Stimulated activated CD4-positive, alpha-beta T cell treated with anti-CD3 and anti-CD28 coated beads, Interleukin-1b, Interleukin-23, amount 100 ng/mL, for 1 hour (primary cell): ENCODE measurements at regions not wholly inside any gene's neighbourhood (a gene's known extent, or its start where the extent isn't known, plus 50 kb on each side); places are given as distances from the start of the nearest gene placed in this dataset.
"Not testable (repeated sequence)": the region's sequence is repeated elsewhere in the genome, so short reads cannot be mapped to it uniquely, and the experiment has no call there.

Experiments
- DNase-seq, 2 donors: peaks; one replicate each; pipeline ENCODE4 v3.0.0-alpha.2; 2020; ENCODE audit warnings: low read depth in 2 of 2

GRCh38 chr13:42478531-42479156 lies 95.3 kb upstream of the TNFSF11 start:
- DNase-seq, result no peak

DNA sequence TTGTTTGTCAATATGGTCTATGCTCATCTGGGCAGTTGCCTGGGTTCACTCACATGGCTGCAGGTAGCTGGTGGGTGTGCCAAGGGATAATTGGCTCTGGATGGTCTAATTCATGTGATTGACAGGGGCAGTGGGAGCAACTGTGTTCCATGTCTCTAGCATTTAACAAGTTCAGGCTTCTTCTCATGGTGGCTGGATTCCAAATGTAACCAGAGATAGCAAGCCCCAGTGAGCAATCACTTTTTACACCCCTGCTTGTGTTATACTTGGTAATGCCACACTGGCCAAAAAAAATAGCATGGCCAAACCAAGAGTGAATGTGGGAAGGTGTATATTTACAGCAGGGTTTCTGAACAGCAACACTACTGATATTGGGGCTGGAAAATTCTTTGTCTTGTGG lies 89.6 kb upstream of the TNFSF11 start:
- no peak for DNase-seq

- DNase-seq, result no peak
Observed at GRCh38 chr13:42485272-42485671, 88.7 kb upstream of the TNFSF11 start.

- no peak for DNase-seq
Observed at GRCh38 chr13:42486711-42487198, 87.2 kb upstream of the TNFSF11 start.

DNA sequence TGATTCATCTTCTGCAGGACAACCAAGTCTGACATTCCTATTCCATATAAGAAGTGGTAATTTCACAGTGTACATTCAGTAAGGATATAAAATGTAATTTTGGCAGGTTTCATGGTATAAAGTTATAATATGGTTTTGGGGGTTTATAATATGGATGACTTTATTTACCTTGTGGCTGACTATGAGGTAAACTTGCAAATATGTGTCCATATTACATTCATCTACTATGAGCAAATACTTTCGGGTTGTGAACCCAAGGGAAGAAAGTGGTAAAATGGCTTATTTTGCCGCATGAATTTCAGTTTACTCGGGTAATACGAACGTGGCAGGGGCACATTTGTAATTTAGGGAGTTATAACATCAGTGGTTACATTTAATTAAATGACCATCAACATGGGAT lies 86.7 kb upstream of the TNFSF11 start:
- DNase-seq, result no peak

GRCh38 chr13:42490676-42491075 lies 83.3 kb upstream of the TNFSF11 start:
- no peak for DNase-seq

DNA sequence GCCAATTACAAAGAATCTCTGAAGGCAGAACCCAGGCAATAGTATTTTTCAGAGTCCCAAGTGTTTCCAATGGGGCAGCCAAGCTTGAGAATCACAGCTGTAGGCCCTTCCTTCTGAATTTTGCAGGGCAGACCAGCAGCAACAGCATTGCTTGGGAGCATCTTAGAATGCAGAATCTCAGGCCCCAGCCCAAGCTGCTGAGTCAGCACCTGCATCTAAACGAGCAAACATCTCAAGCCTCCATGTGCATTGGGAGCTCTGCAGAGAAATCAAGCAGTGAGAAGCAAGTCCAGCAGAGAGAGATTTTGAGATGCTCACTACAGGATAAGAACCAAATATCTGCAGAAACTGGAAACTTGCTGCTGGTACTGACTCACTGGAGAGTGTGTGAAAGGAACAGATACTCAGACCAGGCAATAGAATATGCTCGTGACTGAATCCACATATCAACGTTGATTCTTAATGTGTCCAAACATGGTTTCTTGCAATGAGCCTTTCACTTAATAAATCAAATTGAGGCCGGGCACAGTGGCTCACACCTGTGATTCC lies 81.5 kb upstream of the TNFSF11 start:
- DNase-seq, result no peak

GRCh38 chr13:42494157-42494556 lies 79.8 kb upstream of the TNFSF11 start:
- no peak for DNase-seq

- DNase-seq, result no peak
Observed at GRCh38 chr13:42495255-42495654, 78.7 kb upstream of the TNFSF11 start.

- no peak for DNase-seq
Observed at GRCh38 chr13:42495751-42496150, 78.2 kb upstream of the TNFSF11 start.

DNA sequence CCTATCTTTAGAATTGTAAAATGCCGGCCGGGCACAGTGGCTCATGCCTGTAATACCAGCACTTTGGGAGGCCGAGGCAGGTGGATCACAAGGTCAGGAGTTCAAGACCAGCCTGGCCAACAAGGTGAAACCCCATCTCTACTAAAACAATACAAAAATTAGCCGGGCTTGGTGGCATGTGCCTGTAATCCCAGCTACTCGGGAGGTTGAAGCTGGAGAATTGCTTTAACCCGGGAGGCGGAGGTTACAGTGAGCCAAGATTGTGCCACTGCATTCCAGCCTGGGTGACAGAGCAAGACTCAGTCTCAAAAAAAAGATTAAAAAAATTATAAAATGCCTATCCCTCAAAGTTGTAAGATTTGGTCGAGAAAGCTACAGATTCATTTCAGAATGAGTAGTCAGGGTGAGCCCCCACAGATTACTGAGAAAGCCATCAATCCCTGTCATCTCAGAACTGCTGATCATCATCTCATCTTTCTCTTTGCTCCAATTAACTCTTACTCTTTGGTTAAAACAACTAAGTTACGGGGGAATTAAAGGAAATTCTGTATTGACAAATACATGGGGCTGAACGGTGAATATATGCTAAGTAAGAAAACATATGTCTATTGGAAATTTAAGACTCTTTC lies 76.9 kb upstream of the TNFSF11 start:
- DNase-seq, result not testable (repeated sequence)

- no peak for DNase-seq
Observed at GRCh38 chr13:42497798-42498197, 76.2 kb upstream of the TNFSF11 start.

DNA sequence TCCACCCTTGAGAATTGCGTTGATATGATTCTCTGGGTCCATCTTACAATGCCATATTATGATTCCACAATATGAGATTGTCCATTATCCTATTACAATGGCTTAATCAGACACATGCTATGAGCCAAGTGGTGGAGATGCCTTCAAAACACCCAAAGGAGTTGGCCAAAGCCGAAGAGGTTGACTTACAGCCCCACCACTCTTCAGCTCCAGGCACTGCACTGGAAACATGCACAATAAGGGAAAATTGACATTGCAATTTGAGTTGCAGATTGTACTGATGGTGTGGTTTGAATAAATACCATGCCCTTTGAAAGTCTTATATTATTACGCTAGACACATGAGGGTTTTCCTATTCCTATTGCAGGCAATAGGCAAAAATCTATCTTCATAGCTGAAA lies 75.4 kb upstream of the TNFSF11 start:
- DNase-seq, result no peak
